GM18907 (cell line): ENCODE measurements at regions not wholly inside any gene's neighbourhood (a gene's known extent, or its start where the extent isn't known, plus 50 kb on each side); places are given as distances from the start of the nearest gene placed in this dataset.
"Not testable (repeated sequence)": the region's sequence is repeated elsewhere in the genome, so short reads cannot be mapped to it uniquely, and the experiment has no call there.

ENCODE experiments used
- ATAC-seq: cut with Tn5 transposase; IDR thresholded peaks from one replicate; pipeline ENCODE4 v1.9.1; 2021; ENCODE audit warnings: mild to moderate bottlenecking, moderate library complexity; ENCODE audit not compliant: unreplicated experiment

GRCh38 chr5:18617191-18617590 is 982.9 kb downstream of the TAF11L14 start:
- ATAC-seq: not testable (repeated sequence)

- no peak for ATAC-seq
Observed at GRCh38 chr5:18630458-18631045, 996.3 kb downstream of the TAF11L14 start.

GRCh38 chr5:18652404-18653215 is 1018.4 kb downstream of the TAF11L14 start:
- ATAC-seq: no peak

- ATAC-seq: peak; percentile 91
Observed at GRCh38 chr5:18653216-18653752, 1019.0 kb downstream of the TAF11L14 start.

GRCh38 chr5:18660511-18660910 is 1026.3 kb downstream of the TAF11L14 start:
- no peak for ATAC-seq

GRCh38 chr5:18662231-18662630 is 1028.0 kb downstream of the TAF11L14 start:
- no peak for ATAC-seq

GRCh38 chr5:18674212-18674611 is 1040.0 kb downstream of the TAF11L14 start:
- not testable (repeated sequence) for ATAC-seq

GRCh38 chr5:18675041-18675440 is 1040.8 kb downstream of the TAF11L14 start:
- ATAC-seq: no peak

GRCh38 chr5:18686253-18686652 is 1052.0 kb downstream of the TAF11L14 start:
- ATAC-seq: no peak

GRCh38 chr5:18687429-18687828 is 1053.2 kb downstream of the TAF11L14 start:
- no peak for ATAC-seq

- no peak for ATAC-seq
Observed at GRCh38 chr5:18699681-18700080, 1065.4 kb downstream of the TAF11L14 start.

- no peak for ATAC-seq
Observed at GRCh38 chr5:18702821-18703220, 1068.6 kb downstream of the TAF11L14 start.

- no peak for ATAC-seq
Observed at GRCh38 chr5:18712936-18713485, 1078.8 kb downstream of the TAF11L14 start.

- ATAC-seq: peak; percentile 67
Observed at GRCh38 chr5:18720002-18720401, 1085.7 kb downstream of the TAF11L14 start.

GRCh38 chr5:18732556-18733479 is 1098.6 kb downstream of the TAF11L14 start:
- no peak for ATAC-seq

GRCh38 chr5:18736051-18736398 is 1101.8 kb downstream of the TAF11L14 start:
- ATAC-seq: no peak

- not testable (repeated sequence) for ATAC-seq
Observed at GRCh38 chr5:18736736-18737135, 1102.5 kb downstream of the TAF11L14 start.

- ATAC-seq: no peak
Observed at GRCh38 chr5:18740301-18740700, 1106.0 kb downstream of the TAF11L14 start.

- no peak for ATAC-seq
Observed at GRCh38 chr5:18742830-18743229, 1108.6 kb downstream of the TAF11L14 start.

GRCh38 chr5:18744441-18744840 is 1110.2 kb downstream of the TAF11L14 start:
- ATAC-seq: no peak
